Mesenchymal stem cell (in vitro differentiated cells and primary cell): ENCODE measurements at regions not wholly inside any gene's neighbourhood (a gene's known extent, or its start where the extent isn't known, plus 50 kb on each side); places are given as distances from the start of the nearest gene placed in this dataset.

ENCODE experiments used
- DNase-seq: peaks from one replicate; pipeline ENCODE4 v3.0.0-alpha.2; 2013
- H2AFZ ChIP-seq: one replicate; pipeline ENCODE4 v1.6.1; 2013; ENCODE audit warnings: low read depth, mild to moderate bottlenecking, control low read depth, inconsistent platforms, low read length, moderate library complexity
- H2AK5ac ChIP-seq: 2 replicates; pipeline ENCODE4 v1.6.1; 2013; ENCODE audit warnings: low read length, moderate library complexity, mild to moderate bottlenecking, inconsistent platforms; ENCODE audit not compliant: severe bottlenecking
- H2BK120ac ChIP-seq: one replicate; pipeline ENCODE4 v1.6.1; 2013; ENCODE audit warnings: low read depth, mild to moderate bottlenecking, inconsistent platforms, low read length, moderate library complexity
- H2BK12ac ChIP-seq, 2 experiments: one replicate each; pipeline ENCODE4 v1.6.1; 2013; ENCODE audit warnings: inconsistent platforms in 2 of 2, low read length in 2 of 2, mild to moderate bottlenecking in 2 of 2, moderate library complexity in 2 of 2, control low read depth in 1 of 2
- H2BK15ac ChIP-seq: one replicate; pipeline ENCODE4 v1.6.1; 2013; ENCODE audit warnings: mild to moderate bottlenecking, low read depth, inconsistent platforms; ENCODE audit not compliant: poor library complexity, severe bottlenecking
- H2BK5ac ChIP-seq: 2 replicates; pipeline ENCODE4 v1.6.1; 2013; ENCODE audit warnings: low read depth, mild to moderate bottlenecking, low read length, control low read depth, inconsistent platforms; ENCODE audit not compliant: poor library complexity, severe bottlenecking
- H3K14ac ChIP-seq, 2 experiments: one replicate each; pipeline ENCODE4 v1.6.1; 2013; ENCODE audit warnings: inconsistent platforms in 2 of 2, low read length in 2 of 2, control low read depth in 1 of 2, mild to moderate bottlenecking in 1 of 2, moderate library complexity in 1 of 2
- H3K18ac ChIP-seq, 2 experiments: one replicate each; pipeline ENCODE4 v1.6.1; 2013; ENCODE audit warnings: inconsistent platforms in 2 of 2, low read length in 2 of 2, control low read depth in 1 of 2, low read depth in 1 of 2, mild to moderate bottlenecking in 1 of 2
- H3K23ac ChIP-seq, 2 experiments: one replicate each; pipeline ENCODE4 v1.6.1; 2013; ENCODE audit warnings: inconsistent platforms in 2 of 2, low read length in 2 of 2, mild to moderate bottlenecking in 2 of 2, moderate library complexity in 2 of 2, control low read depth in 1 of 2
- H3K27ac ChIP-seq: 2 replicates; pipeline ENCODE4 v1.5.1; 2013; ENCODE audit warnings: mild to moderate bottlenecking, moderate library complexity, low read length, control low read depth, inconsistent platforms; ENCODE audit not compliant: poor library complexity, severe bottlenecking
- H3K27me3 ChIP-seq, 2 experiments: 2 replicates each; pipeline versions ENCODE4 v1.6.1 to v1.7.0; 2013; ENCODE audit warnings: low read length in 2 of 2, mild to moderate bottlenecking in 2 of 2, moderate library complexity in 2 of 2, control low read depth in 1 of 2, inconsistent platforms in 1 of 2; ENCODE audit not compliant: control insufficient read depth in 1 of 2, insufficient read depth in 1 of 2
- H3K36me3 ChIP-seq, 2 experiments: 2 replicates each; pipeline versions ENCODE4 v1.6.1 to v1.7.0; 2013; ENCODE audit warnings: low read length in 2 of 2, control low read depth in 1 of 2, inconsistent platforms in 1 of 2, low read depth in 1 of 2, mild to moderate bottlenecking in 1 of 2; ENCODE audit not compliant: insufficient read depth in 2 of 2, control insufficient read depth in 1 of 2
- H3K4ac ChIP-seq, 2 experiments: one replicate each; pipeline ENCODE4 v1.6.1; 2013; ENCODE audit warnings: inconsistent platforms in 2 of 2, low read length in 2 of 2, mild to moderate bottlenecking in 2 of 2, moderate library complexity in 2 of 2, control low read depth in 1 of 2, low read depth in 1 of 2
- H3K4me1 ChIP-seq: 2 replicates; pipeline ENCODE4 v1.6.1; 2013; ENCODE audit warnings: low read depth, low read length, control low read depth; ENCODE audit not compliant: control insufficient read depth, insufficient read depth
- H3K4me2 ChIP-seq: 2 replicates; pipeline ENCODE4 v1.6.1; 2013; ENCODE audit warnings: low read length, mild to moderate bottlenecking, inconsistent platforms; ENCODE audit not compliant: poor library complexity, severe bottlenecking
- H3K4me3 ChIP-seq, 2 experiments: 2 replicates each; pipeline versions ENCODE4 v1.5.1 to v1.7.0; 2013; ENCODE audit warnings: low read length in 2 of 2, mild to moderate bottlenecking in 2 of 2, control low read depth in 1 of 2, low read depth in 1 of 2; ENCODE audit not compliant: insufficient read depth in 1 of 2
- H3K79me1 ChIP-seq: replicated peaks from 2 replicates; pipeline ENCODE4 v1.6.1; 2013; ENCODE audit warnings: mild to moderate bottlenecking, control low read depth, low read length, inconsistent platforms; ENCODE audit not compliant: poor library complexity, severe bottlenecking
- H3K9ac ChIP-seq: 2 replicates; pipeline ENCODE4 v1.7.0; 2013; ENCODE audit warnings: mild to moderate bottlenecking, low read length, moderate library complexity
- H3K9me3 ChIP-seq: 2 replicates; pipeline ENCODE4 v1.7.0; 2013; ENCODE audit warnings: mild to moderate bottlenecking, low read length; ENCODE audit not compliant: control insufficient read depth
- H4K8ac ChIP-seq: one replicate; pipeline ENCODE4 v1.6.1; 2013; ENCODE audit warnings: inconsistent platforms, mild to moderate bottlenecking, low read length, moderate library complexity
- H4K91ac ChIP-seq: one replicate; pipeline ENCODE4 v1.6.1; 2013; ENCODE audit warnings: mild to moderate bottlenecking, low read length, inconsistent platforms
- WGBS: methylation state at CpG from one replicate; pipeline ENCODE4 v1.1.7; 2013; ENCODE audit warnings: mixed read lengths; 5-methylcytosine and 5-hydroxymethylcytosine counted together

DNA sequence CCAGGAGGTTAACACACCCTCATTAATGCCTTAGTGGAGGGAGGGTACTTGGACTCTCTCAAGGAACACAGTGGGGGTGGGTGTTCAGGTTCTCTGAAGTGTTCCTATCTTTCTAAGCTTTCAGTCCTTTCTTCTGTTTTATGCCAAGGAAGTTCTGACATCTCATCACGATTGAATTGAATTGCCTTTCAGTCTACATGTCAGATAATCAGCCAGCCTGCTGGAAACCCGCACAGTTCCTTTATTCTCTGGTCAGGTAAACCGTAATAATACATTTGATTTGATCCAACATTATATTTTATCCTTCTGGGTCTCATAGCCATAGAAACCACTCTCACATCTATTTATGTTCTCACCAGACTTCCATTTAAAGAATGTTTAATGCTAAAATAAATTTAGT, 339.0 kb downstream of the RWDD3 start:
- Histone ChIP-seq H3K14ac (no peak overlapping the region), H3K79me1 (no peaks in the 10 kb centered on the region), H3K27ac (no peak overlapping the region), H3K18ac (no peak overlapping the region), H2BK120ac (no peak overlapping the region), H3K4me3 (no peak overlapping the region), H4K8ac (no peak overlapping the region), H2BK12ac (no peak overlapping the region), H4K91ac (no peak overlapping the region), H2AK5ac (no peak overlapping the region), H2BK5ac (no peak overlapping the region), H3K9me3 (no peaks in the 10 kb centered on the region), H3K4me1 (no peaks in the 10 kb centered on the region), H3K36me3 (no peaks in the 10 kb centered on the region), H3K4me2 (no peak overlapping the region), H3K23ac (no peak overlapping the region), H2BK15ac (no peak overlapping the region), H3K9ac (no peak overlapping the region), H3K27me3 (no peaks in the 10 kb centered on the region), H2AFZ (no peak overlapping the region), H3K4ac (no peak overlapping the region)
- DNase-seq: no peak
- 70% methylated on average over 3 of the region's 3 CpGs for WGBS

DNA sequence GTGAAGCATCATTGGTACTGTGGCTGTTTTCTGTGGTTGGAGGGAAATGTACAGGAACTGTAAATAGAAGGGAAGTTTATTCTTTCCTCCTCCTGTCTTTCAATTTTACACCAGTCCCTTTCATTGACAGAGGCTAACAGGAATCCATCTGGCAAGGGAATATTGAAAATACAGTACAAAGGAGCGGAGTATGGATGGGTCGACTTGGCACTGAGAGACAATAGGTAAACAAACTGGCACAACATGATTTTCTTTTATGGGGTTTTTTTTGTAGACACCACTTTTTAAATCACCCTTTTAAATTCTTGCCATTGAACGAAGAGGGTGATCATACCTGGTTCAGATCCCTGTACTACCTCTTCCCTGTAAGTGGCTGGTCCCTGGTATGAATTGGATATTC, 341.3 kb downstream of the RWDD3 start:
- H4K8ac ChIP-seq: no peak overlapping the region
- H2BK120ac ChIP-seq: no peak overlapping the region
- H3K36me3 ChIP-seq: no peaks in the 10 kb centered on the region
- H3K4ac ChIP-seq: no peak overlapping the region
- H3K27ac ChIP-seq: no peak overlapping the region
- no peak overlapping the region for H2AK5ac ChIP-seq
- no peak overlapping the region for H3K18ac ChIP-seq
- 88% methylated on average over 2 of the region's 3 CpGs for WGBS
- H3K27me3 ChIP-seq: no peaks in the 10 kb centered on the region
- no peak overlapping the region for H2BK5ac ChIP-seq
- H2AFZ ChIP-seq: no peak overlapping the region
- H3K23ac ChIP-seq: no peak overlapping the region
- no peaks in the 10 kb centered on the region for H3K9me3 ChIP-seq
- no peak overlapping the region for H3K4me3 ChIP-seq
- no peak overlapping the region for H2BK12ac ChIP-seq
- H3K4me1 ChIP-seq: no peaks in the 10 kb centered on the region
- H3K4me2 ChIP-seq: no peak overlapping the region
- no peak overlapping the region for H2BK15ac ChIP-seq
- DNase-seq: no peak
- no peak overlapping the region for H4K91ac ChIP-seq
- H3K9ac ChIP-seq: no peak overlapping the region
- H3K79me1 ChIP-seq: no peaks in the 10 kb centered on the region
- H3K14ac ChIP-seq: no peak overlapping the region

GRCh38 chr1:95578462-95578861, 344.5 kb downstream of the RWDD3 start:
- H3K36me3 ChIP-seq: no peaks in the 10 kb centered on the region
- no peak overlapping the region for H3K4ac ChIP-seq
- H3K79me1 ChIP-seq: no peaks in the 10 kb centered on the region
- H4K91ac ChIP-seq: no peak overlapping the region
- H3K18ac ChIP-seq: no peak overlapping the region
- H3K9ac ChIP-seq: no peak overlapping the region
- no peak overlapping the region for H2BK120ac ChIP-seq
- no peak overlapping the region for H2AFZ ChIP-seq
- DNase-seq: no peak
- no peaks in the 10 kb centered on the region for H3K4me1 ChIP-seq
- H3K9me3 ChIP-seq: no peaks in the 10 kb centered on the region
- H3K27me3 ChIP-seq: no peaks in the 10 kb centered on the region
- H2AK5ac ChIP-seq: no peak overlapping the region
- no peak overlapping the region for H3K23ac ChIP-seq
- no peak overlapping the region for H2BK12ac ChIP-seq
- H2BK5ac ChIP-seq: no peak overlapping the region
- no peak overlapping the region for H2BK15ac ChIP-seq
- WGBS: 69% methylated on average over 3 of the region's 3 CpGs
- no peak overlapping the region for H3K14ac ChIP-seq
- no peak overlapping the region for H3K4me2 ChIP-seq
- no peak overlapping the region for H3K4me3 ChIP-seq
- no peak overlapping the region for H4K8ac ChIP-seq
- H3K27ac ChIP-seq: no peak overlapping the region

DNA sequence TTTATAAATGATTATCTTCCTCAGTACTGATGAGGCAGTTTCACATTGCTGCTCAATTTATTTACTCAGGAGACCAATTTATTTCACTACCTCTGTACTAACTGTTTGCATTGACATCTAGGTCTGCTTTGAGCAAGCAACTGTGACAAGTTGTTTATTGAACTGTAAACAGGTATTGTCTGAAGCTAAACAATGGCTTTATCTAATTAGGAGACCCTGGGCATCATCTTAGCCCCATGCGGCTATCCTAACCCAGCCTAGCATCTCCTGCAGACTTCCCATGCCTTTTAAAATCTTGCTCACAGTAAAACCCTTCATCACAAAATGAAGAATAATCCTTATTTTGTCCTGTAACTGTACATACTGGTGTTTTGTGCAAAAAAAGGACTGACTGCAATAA, 348.2 kb downstream of the RWDD3 start:
- H3K18ac ChIP-seq: no peak overlapping the region
- H2BK12ac ChIP-seq: no peak overlapping the region
- H3K36me3 ChIP-seq: no peaks in the 10 kb centered on the region
- H3K4me1 ChIP-seq: no peaks in the 10 kb centered on the region
- H2BK15ac ChIP-seq: no peak overlapping the region
- H2AFZ ChIP-seq: no peak overlapping the region
- no peak overlapping the region for H2BK5ac ChIP-seq
- H3K4me3 ChIP-seq: no peak overlapping the region
- H3K9ac ChIP-seq: no peak overlapping the region
- no peak for DNase-seq
- no peak overlapping the region for H3K4ac ChIP-seq
- H2AK5ac ChIP-seq: no peak overlapping the region
- H4K91ac ChIP-seq: no peak overlapping the region
- no peaks in the 10 kb centered on the region for H3K79me1 ChIP-seq
- H3K23ac ChIP-seq: no peak overlapping the region
- no peaks in the 10 kb centered on the region for H3K9me3 ChIP-seq
- no peak overlapping the region for H4K8ac ChIP-seq
- no peaks in the 10 kb centered on the region for H3K27me3 ChIP-seq
- H2BK120ac ChIP-seq: no peak overlapping the region
- H3K4me2 ChIP-seq: no peak overlapping the region
- H3K27ac ChIP-seq: no peak overlapping the region
- H3K14ac ChIP-seq: no peak overlapping the region
- WGBS: 86% methylated on average over 1 of the region's 1 CpG
